Tibial artery (tissue), 4 donors: ENCODE measurements at regions not wholly inside any gene's neighbourhood (a gene's known extent, or its start where the extent isn't known, plus 50 kb on each side); places are given as distances from the start of the nearest gene placed in this dataset.

Experiments
- DNase-seq, 2 donors: peaks; one replicate each; pipeline ENCODE4 v3.0.0-alpha.2; 2019
- H3K27ac ChIP-seq, 2 donors: fragments of 200-600 bp; sonication (generic) in 1 of 2; 1 replicate in 1 of 2; 2 replicates in 1 of 2; pipeline ENCODE4 v1.5.1; 2018 to 2019; ENCODE audit warnings: mild to moderate bottlenecking in 1 of 2
- H3K27me3 ChIP-seq, 2 donors: fragments of 200-600 bp; sonication (generic) in 1 of 2; one replicate each; pipeline versions ENCODE4 v1.5.1 to v1.6.0; 2016 to 2019
- H3K36me3 ChIP-seq, 3 donors: fragments of 200-600 bp; sonication (generic) in 2 of 3; one replicate each; pipeline ENCODE4 v1.5.1; 2016 to 2019; ENCODE audit warnings: mild to moderate bottlenecking in 2 of 3
- H3K4me1 ChIP-seq, 4 donors: fragments of 200-600 bp; sonication (generic) in 2 of 4; 1 replicate in 3 of 4; 2 replicates in 1 of 4; pipeline ENCODE4 v1.5.1; 2016 to 2019
- H3K4me3 ChIP-seq, 2 donors: fragments of 200-600 bp; sonication (generic) in 1 of 2; 1 replicate in 1 of 2; 2 replicates in 1 of 2; pipeline ENCODE4 v1.5.1; 2018 to 2019; ENCODE audit warnings: mild to moderate bottlenecking in 2 of 2
- H3K9me3 ChIP-seq, 3 donors: fragments of 200-600 bp; sonication (generic) in 1 of 3; one replicate each; pipeline ENCODE4 v1.5.1; 2016 to 2019
- intact Hi-C: fragments of 100-400 bp; cut with DNase I; formaldehyde crosslinking; loops from one replicate; pipeline ENCODE4 v1.15.0; 2023; ENCODE audit warnings: low total_unique reads
- TF ChIP-seq, protein P1 (sequence below), 2 experiments: fragments of 200-600 bp in 1 of 2; fragments of 450-650 bp in 1 of 2; IDR thresholded peaks; one replicate each; pipeline ENCODE4 v1.5.1; 2017 to 2019; ENCODE audit warnings: antibody characterized with exemption in 2 of 2, mild to moderate bottlenecking in 1 of 2, moderate library complexity in 1 of 2

DNA sequence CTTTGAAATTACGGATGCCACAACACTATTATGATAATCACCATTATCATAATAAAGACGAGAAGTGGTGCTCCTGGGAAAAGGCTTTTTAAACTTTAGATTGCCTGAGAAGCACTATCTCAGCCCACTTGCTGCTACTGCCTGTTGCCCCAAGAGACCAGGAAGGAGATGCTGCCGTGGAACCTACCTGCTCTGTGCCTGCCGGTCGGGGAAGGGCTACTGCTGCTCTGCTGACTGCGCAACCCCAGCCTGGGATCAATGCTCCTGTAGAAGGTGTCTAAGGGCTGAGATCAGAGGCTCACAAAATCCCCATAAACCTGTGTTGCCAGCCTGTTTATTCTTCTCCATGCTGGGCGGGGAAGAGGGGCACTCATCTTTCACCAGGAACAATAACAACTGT, 145.3 kb upstream of the VCX3B start:
- H3K36me3 ChIP-seq: no peaks in the 10 kb centered on the region
- no peak for DNase-seq
- no peak overlapping the region for H3K27ac ChIP-seq
- TF ChIP-seq, protein P1, sequence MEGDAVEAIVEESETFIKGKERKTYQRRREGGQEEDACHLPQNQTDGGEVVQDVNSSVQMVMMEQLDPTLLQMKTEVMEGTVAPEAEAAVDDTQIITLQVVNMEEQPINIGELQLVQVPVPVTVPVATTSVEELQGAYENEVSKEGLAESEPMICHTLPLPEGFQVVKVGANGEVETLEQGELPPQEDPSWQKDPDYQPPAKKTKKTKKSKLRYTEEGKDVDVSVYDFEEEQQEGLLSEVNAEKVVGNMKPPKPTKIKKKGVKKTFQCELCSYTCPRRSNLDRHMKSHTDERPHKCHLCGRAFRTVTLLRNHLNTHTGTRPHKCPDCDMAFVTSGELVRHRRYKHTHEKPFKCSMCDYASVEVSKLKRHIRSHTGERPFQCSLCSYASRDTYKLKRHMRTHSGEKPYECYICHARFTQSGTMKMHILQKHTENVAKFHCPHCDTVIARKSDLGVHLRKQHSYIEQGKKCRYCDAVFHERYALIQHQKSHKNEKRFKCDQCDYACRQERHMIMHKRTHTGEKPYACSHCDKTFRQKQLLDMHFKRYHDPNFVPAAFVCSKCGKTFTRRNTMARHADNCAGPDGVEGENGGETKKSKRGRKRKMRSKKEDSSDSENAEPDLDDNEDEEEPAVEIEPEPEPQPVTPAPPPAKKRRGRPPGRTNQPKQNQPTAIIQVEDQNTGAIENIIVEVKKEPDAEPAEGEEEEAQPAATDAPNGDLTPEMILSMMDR (IDR thresholded peaks at IDR 0.05): no peak
- H3K27me3 ChIP-seq: no peaks in the 10 kb centered on the region
- H3K4me1 ChIP-seq: no peaks in the 10 kb centered on the region
- H3K9me3 ChIP-seq: peaks cover 0 to 6% (median 4%) of the 10 kb centered on the region in 3 donors
- intact Hi-C loops: no loop called here
- no peak overlapping the region for H3K4me3 ChIP-seq

DNA sequence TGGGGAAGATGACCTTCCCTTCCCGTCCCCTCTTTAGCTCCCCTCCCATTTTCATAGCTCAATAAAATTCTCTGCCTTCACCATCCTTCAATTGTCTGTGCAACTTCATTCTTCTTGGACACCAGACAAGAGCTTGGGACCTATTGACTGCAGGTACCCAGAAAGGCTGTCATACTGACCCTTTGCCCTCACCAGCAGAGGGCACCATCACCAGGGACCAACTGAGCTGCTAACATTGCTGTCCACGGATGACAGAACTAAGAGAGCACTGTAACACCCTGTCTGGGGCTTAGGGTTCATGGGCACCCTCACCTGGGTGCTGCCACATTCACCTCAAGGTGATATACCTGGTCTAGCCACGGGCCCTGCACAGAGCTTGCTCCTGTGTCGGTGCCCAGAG, 141.3 kb upstream of the VCX3B start:
- intact Hi-C loops: no loop called here

DNA sequence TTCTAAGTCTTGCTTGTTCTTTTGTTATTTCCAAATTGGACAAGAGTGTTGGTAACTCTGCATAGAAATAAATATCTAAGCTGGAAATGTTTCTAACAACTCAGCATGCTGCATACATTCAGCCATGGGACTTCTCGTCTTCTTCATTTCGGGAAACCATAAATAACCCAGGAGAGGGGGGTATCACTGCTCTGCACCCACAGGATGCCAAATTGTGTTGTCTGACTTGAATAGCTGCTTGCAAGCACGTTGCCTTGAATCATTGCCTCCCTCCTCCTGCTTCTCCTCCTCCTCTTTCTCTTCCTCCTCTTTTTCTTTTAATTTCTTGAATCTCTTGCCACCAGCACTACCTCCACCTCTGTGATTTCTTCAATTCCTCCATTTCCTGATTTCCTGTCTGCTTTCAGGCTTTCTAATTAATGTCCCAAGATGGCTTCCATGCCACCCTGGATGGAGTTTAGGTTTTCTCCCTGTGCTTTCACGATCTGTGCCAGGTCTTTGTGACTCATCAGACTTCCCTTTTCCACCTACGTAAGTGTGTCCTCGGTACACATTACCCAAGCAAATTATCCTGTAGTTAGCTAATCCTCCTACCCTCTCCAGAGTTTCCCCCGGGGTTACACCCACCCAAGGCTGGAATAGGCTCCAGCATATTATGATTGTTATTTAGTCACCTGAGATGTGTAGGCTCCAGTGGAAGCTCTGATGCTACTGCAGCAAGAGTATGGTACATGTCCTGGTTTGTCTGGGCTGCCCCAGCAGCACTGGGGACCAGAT, 122.6 kb upstream of the VCX3B start:
- Histone ChIP-seq H3K27ac (no peak overlapping the region), H3K9me3 (no peaks in the 10 kb centered on the region), H3K27me3 (no peaks in the 10 kb centered on the region), H3K36me3 (no peaks in the 10 kb centered on the region), H3K4me1 (no peaks in the 10 kb centered on the region), H3K4me3 (no peak overlapping the region)
- intact Hi-C loops: no loop called here
- TF ChIP-seq, protein P1 (IDR thresholded peaks at IDR 0.05): no peak
- DNase-seq: no peak

More for the DNA sequence above, 141.3 kb upstream of the VCX3B start:
- no peaks in the 10 kb centered on the region for H3K27me3 ChIP-seq
- no peak overlapping the region for H3K27ac ChIP-seq
- no peak overlapping the region for H3K4me3 ChIP-seq
- no peak for DNase-seq
- no peaks in the 10 kb centered on the region for H3K36me3 ChIP-seq
- TF ChIP-seq, protein P1 (IDR thresholded peaks at IDR 0.05): no peak
- H3K4me1 ChIP-seq: no peaks in the 10 kb centered on the region
- peaks cover 0 to 6% (median 4%) of the 10 kb centered on the region in 3 donors for H3K9me3 ChIP-seq

DNA sequence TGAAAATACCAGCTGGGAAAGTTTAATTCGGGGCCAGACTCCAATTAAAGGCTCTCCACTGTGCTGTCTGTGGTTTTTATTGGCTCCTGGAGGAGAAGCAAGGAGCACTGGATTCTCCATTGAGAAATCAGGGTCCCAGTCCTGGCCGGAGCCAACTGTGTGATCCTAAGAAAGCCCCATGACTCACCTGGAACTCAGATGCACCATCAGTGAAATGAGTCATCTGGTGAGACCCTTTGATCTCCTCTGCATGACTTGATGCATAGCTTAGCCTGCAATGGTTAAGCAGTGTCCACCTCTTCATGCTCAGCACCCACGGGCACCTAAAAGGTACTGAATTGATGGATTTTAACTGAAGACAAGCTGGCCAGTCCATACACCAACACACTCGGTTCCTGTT, 119.2 kb upstream of the VCX3B start:
- no peaks in the 10 kb centered on the region for H3K4me1 ChIP-seq
- DNase-seq: no peak
- TF ChIP-seq, protein P1 (IDR thresholded peaks at IDR 0.05): no peak
- intact Hi-C loops: no loop called here
- no peak overlapping the region for H3K27ac ChIP-seq
- no peaks in the 10 kb centered on the region for H3K36me3 ChIP-seq
- H3K27me3 ChIP-seq: no peaks in the 10 kb centered on the region
- H3K9me3 ChIP-seq: no peaks in the 10 kb centered on the region
- H3K4me3 ChIP-seq: no peak overlapping the region

DNA sequence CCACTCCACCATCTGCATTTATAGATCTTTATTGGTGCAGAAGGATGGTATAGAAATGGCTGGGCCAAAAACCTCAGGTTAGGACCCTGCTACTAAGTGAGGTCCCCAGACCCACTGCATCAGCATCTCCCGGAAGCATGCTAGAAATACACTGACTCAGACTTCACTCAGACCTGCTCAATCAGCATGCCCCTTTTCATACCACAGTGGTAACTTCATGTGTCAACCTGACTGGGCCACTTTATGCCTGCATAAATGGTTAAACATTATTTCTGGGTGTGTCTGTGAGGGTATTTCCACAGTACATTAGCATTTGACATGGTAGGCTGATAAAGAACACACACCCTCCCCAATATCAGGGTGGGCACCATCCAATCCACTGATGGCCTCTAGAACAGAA, 118.6 kb upstream of the VCX3B start:
- intact Hi-C loops: no loop called here
- no peaks in the 10 kb centered on the region for H3K36me3 ChIP-seq
- H3K4me3 ChIP-seq: no peak overlapping the region
- no peaks in the 10 kb centered on the region for H3K4me1 ChIP-seq
- TF ChIP-seq, protein P1 (IDR thresholded peaks at IDR 0.05): no peak
- DNase-seq: no peak
- H3K9me3 ChIP-seq: no peaks in the 10 kb centered on the region
- H3K27ac ChIP-seq: no peak overlapping the region
- H3K27me3 ChIP-seq: no peaks in the 10 kb centered on the region
